ENCODE measurements at regions not wholly inside any gene's neighbourhood (a gene's known extent, or its start where the extent isn't known, plus 50 kb on each side); places are given as distances from the start of the nearest gene placed in this dataset.

DNA sequence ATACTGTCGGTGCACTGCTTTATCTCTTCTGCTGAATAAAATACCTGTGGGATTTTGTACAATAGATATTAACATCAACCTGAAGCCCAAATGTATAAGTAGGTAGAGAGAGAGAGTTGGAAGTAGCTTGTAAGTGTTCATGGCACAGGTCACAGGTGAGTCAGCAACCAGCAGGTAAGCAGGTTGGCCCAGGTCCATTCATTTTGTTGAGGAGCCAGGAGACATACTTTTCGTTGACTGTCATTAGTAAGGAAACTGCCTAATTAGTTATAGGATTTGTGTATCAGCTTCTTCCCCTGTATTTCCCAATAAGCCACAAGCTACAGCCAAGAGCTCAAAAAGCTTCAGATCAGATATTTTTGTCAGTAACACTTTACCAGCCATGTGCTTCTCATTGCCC is 650.8 kb downstream of the IRX1 start:
- Histone ChIP-seq H3K4me1 (no peaks in the 10 kb centered on the region), H3K27me3 (no peaks in the 10 kb centered on the region), H3K9me3 (no peaks in the 10 kb centered on the region), H3K36me3 (no peaks in the 10 kb centered on the region), H3K27ac (no peak overlapping the region), H3K4me3 (no peak overlapping the region)
- intact Hi-C loops (cut with DNase I) = no loop called here
- no peak for DNase-seq (ENCODE audit: extremely low spot score in 2 of 2)
- TF ChIP-seq, protein P1, sequence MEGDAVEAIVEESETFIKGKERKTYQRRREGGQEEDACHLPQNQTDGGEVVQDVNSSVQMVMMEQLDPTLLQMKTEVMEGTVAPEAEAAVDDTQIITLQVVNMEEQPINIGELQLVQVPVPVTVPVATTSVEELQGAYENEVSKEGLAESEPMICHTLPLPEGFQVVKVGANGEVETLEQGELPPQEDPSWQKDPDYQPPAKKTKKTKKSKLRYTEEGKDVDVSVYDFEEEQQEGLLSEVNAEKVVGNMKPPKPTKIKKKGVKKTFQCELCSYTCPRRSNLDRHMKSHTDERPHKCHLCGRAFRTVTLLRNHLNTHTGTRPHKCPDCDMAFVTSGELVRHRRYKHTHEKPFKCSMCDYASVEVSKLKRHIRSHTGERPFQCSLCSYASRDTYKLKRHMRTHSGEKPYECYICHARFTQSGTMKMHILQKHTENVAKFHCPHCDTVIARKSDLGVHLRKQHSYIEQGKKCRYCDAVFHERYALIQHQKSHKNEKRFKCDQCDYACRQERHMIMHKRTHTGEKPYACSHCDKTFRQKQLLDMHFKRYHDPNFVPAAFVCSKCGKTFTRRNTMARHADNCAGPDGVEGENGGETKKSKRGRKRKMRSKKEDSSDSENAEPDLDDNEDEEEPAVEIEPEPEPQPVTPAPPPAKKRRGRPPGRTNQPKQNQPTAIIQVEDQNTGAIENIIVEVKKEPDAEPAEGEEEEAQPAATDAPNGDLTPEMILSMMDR (IDR thresholded peaks at IDR 0.05) = no peak
- no peak for TF ChIP-seq POLR2A (IDR thresholded peaks at IDR 0.05)
- TF ChIP-seq POLR2AphosphoS5 (IDR thresholded peaks at IDR 0.05; ENCODE audit: insufficient read depth in 1 of 2, low read depth in 1 of 2) = no peak

DNA sequence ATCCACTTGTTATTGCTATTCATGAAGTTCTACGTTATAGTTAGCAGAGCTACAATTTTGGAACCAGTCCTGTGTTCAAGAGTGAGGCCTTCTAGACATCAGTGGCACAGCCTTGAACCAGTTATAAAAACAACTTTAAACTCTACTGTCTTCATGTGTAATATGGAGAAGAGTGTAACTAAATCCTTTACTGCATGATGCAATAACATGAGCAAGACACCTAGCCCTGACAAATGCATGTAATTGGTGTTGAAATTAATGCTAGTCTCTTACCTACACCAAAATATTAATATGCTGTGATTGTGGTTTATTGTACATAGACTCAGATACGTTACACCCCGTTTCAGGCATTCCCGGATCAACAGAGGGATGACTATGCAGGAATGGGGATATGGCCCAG is 654.6 kb downstream of the IRX1 start:
- no peak for DNase-seq (ENCODE audit: extremely low spot score in 2 of 2)
- no peak overlapping the region for H3K4me3 ChIP-seq
- intact Hi-C loops (cut with DNase I) = no loop called here

DNA sequence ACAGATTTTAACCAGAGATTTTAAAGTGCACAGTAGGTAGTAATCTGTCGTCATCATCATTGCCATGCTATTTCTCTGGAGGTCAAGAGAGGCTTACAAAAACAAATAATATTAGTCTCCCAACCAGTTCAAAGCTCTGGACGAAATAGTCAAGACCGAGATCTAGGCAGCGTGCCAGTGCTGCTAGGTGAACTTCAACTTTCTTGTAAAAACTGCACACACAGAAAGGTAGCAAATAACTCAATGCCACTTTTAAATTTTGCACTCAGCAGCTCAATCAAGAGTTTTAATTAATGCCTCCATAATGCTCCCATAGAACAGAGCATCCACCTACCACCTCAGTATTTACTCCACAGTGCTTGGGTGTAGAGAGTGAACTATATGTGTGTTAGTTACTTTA is 656.8 kb downstream of the IRX1 start:
- H3K9me3 ChIP-seq = no peaks in the 10 kb centered on the region
- no peak overlapping the region for H3K27ac ChIP-seq
- H3K4me3 ChIP-seq = no peak overlapping the region
- no peaks in the 10 kb centered on the region for H3K27me3 ChIP-seq
- no peaks in the 10 kb centered on the region for H3K4me1 ChIP-seq
- no peak for DNase-seq (ENCODE audit: extremely low spot score in 2 of 2)
- intact Hi-C loops (cut with DNase I) = no loop called here
- no peak for TF ChIP-seq POLR2A (IDR thresholded peaks at IDR 0.05)
- TF ChIP-seq, protein P1 (IDR thresholded peaks at IDR 0.05) = no peak
- no peak for TF ChIP-seq POLR2AphosphoS5 (IDR thresholded peaks at IDR 0.05; ENCODE audit: insufficient read depth in 1 of 2, low read depth in 1 of 2)
- no peaks in the 10 kb centered on the region for H3K36me3 ChIP-seq

More for the DNA sequence above, 654.6 kb downstream of the IRX1 start:
- no peak overlapping the region for H3K27ac ChIP-seq
- no peaks in the 10 kb centered on the region for H3K4me1 ChIP-seq
- TF ChIP-seq POLR2AphosphoS5 (IDR thresholded peaks at IDR 0.05; ENCODE audit: insufficient read depth in 1 of 2, low read depth in 1 of 2) = no peak
- TF ChIP-seq, protein P1 (IDR thresholded peaks at IDR 0.05) = no peak
- no peak for TF ChIP-seq POLR2A (IDR thresholded peaks at IDR 0.05)
- no peaks in the 10 kb centered on the region for H3K9me3 ChIP-seq
- H3K27me3 ChIP-seq = no peaks in the 10 kb centered on the region
- H3K36me3 ChIP-seq = no peaks in the 10 kb centered on the region

DNA sequence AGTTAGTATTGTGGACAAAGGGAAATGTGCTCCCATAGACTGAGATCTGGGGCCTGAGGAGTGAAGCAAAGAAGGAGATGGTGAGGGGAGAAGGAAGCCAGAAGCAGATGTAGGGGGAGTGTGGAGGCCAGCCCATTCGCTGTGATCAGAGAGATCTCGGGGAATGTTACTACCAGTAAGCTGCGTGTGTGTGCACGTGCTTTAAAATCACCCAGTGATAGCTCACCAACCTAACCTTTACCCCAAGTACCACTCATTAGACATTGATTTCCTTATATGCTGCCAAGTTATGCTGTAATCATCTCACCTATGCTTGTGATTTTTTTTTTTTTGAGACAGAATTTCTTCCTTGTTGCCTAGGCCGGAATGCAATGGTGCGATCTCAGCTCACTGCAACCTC is 659.1 kb downstream of the IRX1 start:
- TF ChIP-seq POLR2AphosphoS5 (IDR thresholded peaks at IDR 0.05; ENCODE audit: insufficient read depth in 1 of 2, low read depth in 1 of 2) (no peak), POLR2A (IDR thresholded peaks at IDR 0.05) (no peak)
- TF ChIP-seq, protein P1 (IDR thresholded peaks at IDR 0.05) = no peak
- Histone ChIP-seq H3K27ac (no peak overlapping the region), H3K9me3 (no peaks in the 10 kb centered on the region), H3K4me1 (no peaks in the 10 kb centered on the region), H3K27me3 (no peaks in the 10 kb centered on the region), H3K36me3 (no peaks in the 10 kb centered on the region), H3K4me3 (no peak overlapping the region)
- intact Hi-C loops (cut with DNase I) = no loop called here
- DNase-seq (ENCODE audit: extremely low spot score in 2 of 2) = no peak

DNA sequence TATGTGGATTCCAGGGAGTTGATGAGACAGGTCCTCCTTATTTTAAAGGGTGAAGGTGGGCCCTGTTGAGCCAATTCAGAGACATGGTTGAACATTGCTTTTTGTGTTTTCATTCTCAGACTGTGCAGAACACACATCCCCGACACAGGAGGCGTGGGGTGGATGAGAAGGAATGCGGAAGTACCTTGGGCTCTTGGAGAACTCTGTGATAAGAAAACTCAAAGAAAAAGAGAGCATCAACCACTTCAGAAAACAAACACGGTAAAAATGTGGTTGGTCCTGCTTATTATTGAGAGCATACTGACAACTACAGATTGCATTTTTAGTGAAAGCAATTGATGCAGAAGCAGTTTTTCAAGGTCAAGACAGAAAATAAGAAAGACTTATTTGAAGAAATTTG is 659.8 kb downstream of the IRX1 start:
- no peak overlapping the region for H3K27ac ChIP-seq
- no peaks in the 10 kb centered on the region for H3K4me1 ChIP-seq
- no peak for DNase-seq (ENCODE audit: extremely low spot score in 2 of 2)
- no peaks in the 10 kb centered on the region for H3K27me3 ChIP-seq
- intact Hi-C loops (cut with DNase I) = no loop called here
- H3K9me3 ChIP-seq = no peaks in the 10 kb centered on the region
- TF ChIP-seq POLR2A (IDR thresholded peaks at IDR 0.05) = no peak
- TF ChIP-seq POLR2AphosphoS5 (IDR thresholded peaks at IDR 0.05; ENCODE audit: insufficient read depth in 1 of 2, low read depth in 1 of 2) = no peak
- TF ChIP-seq, protein P1 (IDR thresholded peaks at IDR 0.05) = no peak
- no peak overlapping the region for H3K4me3 ChIP-seq
- no peaks in the 10 kb centered on the region for H3K36me3 ChIP-seq
